HG03439 (cell line): ENCODE measurements at regions not wholly inside any gene's neighbourhood (a gene's known extent, or its start where the extent isn't known, plus 50 kb on each side); places are given as distances from the start of the nearest gene placed in this dataset.

Experiments
- ATAC-seq: cut with Tn5 transposase; IDR thresholded peaks from one replicate; pipeline ENCODE4 v1.9.1; 2021; ENCODE audit warnings: mild to moderate bottlenecking, moderate library complexity; ENCODE audit not compliant: unreplicated experiment

- no peak for ATAC-seq
Observed at GRCh38 chr4:31573554-31573953, 853.4 kb downstream of the PCDH7 start.

- ATAC-seq, result no peak
Observed at GRCh38 chr4:31575504-31575903, 855.3 kb downstream of the PCDH7 start.

- no peak for ATAC-seq
Observed at GRCh38 chr4:31580843-31581242, 860.7 kb downstream of the PCDH7 start.

GRCh38 chr4:31585503-31585902 lies 865.3 kb downstream of the PCDH7 start:
- ATAC-seq, result no peak

- ATAC-seq, result no peak
Observed at GRCh38 chr4:31592293-31592692, 872.1 kb downstream of the PCDH7 start.

- ATAC-seq, result no peak
Observed at GRCh38 chr4:31595496-31595895, 875.3 kb downstream of the PCDH7 start.

- ATAC-seq, result no peak
Observed at GRCh38 chr4:31598639-31599038, 878.5 kb downstream of the PCDH7 start.

- ATAC-seq, result no peak
Observed at GRCh38 chr4:31601793-31602192, 881.6 kb downstream of the PCDH7 start.

GRCh38 chr4:31613946-31614623 lies 893.9 kb downstream of the PCDH7 start:
- ATAC-seq, result no peak

GRCh38 chr4:31617667-31618066 lies 897.5 kb downstream of the PCDH7 start:
- ATAC-seq, result no peak

GRCh38 chr4:31620476-31620875 lies 900.3 kb downstream of the PCDH7 start:
- no peak for ATAC-seq

- ATAC-seq, result no peak
Observed at GRCh38 chr4:31645236-31645635, 925.1 kb downstream of the PCDH7 start.

GRCh38 chr4:31647786-31648185 lies 927.6 kb downstream of the PCDH7 start:
- ATAC-seq, result no peak

- ATAC-seq, result no peak
Observed at GRCh38 chr4:31649878-31650277, 929.7 kb downstream of the PCDH7 start.

GRCh38 chr4:31651541-31651940 lies 931.4 kb downstream of the PCDH7 start:
- no peak for ATAC-seq

- no peak for ATAC-seq
Observed at GRCh38 chr4:31655328-31655727, 935.2 kb downstream of the PCDH7 start.

GRCh38 chr4:31657859-31658570 lies 937.8 kb downstream of the PCDH7 start:
- ATAC-seq, result no peak

- no peak for ATAC-seq
Observed at GRCh38 chr4:31660916-31661315, 940.7 kb downstream of the PCDH7 start.

GRCh38 chr4:31662951-31663350 lies 942.8 kb downstream of the PCDH7 start:
- ATAC-seq, result no peak

- ATAC-seq, result no peak
Observed at GRCh38 chr4:31667686-31668085, 947.5 kb downstream of the PCDH7 start.

- ATAC-seq, result no peak
Observed at GRCh38 chr4:31674313-31674947, 954.3 kb downstream of the PCDH7 start.

- ATAC-seq, result no peak
Observed at GRCh38 chr4:31678356-31678755, 958.2 kb downstream of the PCDH7 start.
